HG02610 (cell line): ENCODE measurements at regions not wholly inside any gene's neighbourhood (a gene's known extent, or its start where the extent isn't known, plus 50 kb on each side); places are given as distances from the start of the nearest gene placed in this dataset.
"Not testable (repeated sequence)": the region's sequence is repeated elsewhere in the genome, so short reads cannot be mapped to it uniquely, and the experiment has no call there.

Experiments used
- ATAC-seq: cut with Tn5 transposase; IDR thresholded peaks from one replicate; pipeline ENCODE4 v1.9.1; 2021; ENCODE audit warnings: mild to moderate bottlenecking, moderate library complexity; ENCODE audit not compliant: unreplicated experiment

- ATAC-seq = no peak
Measured at GRCh38 chr2:60358476-60358875, 195.0 kb downstream of the BCL11A start.

- ATAC-seq = no peak
Measured at GRCh38 chr2:60357996-60358395, 195.5 kb downstream of the BCL11A start.

DNA sequence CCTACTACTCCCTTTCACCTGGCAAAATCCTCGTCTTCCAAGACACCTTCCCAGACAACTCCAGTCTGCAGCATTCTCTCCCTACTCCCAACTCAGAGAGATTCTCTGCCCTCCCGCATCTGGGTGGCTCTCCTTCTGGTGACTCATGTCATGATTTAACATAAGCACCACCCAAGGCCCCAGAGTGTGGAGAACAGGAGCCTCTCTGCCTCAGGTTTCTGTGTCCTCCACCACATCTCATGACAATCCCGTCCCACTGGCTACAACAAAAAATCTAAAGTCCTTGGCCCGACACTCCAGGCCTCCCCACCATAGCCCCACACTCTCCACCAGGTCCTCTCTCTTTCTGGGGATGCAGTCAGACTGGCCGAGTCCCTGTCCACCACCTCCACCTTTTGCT lies 197.1 kb downstream of the BCL11A start:
- ATAC-seq = no peak

DNA sequence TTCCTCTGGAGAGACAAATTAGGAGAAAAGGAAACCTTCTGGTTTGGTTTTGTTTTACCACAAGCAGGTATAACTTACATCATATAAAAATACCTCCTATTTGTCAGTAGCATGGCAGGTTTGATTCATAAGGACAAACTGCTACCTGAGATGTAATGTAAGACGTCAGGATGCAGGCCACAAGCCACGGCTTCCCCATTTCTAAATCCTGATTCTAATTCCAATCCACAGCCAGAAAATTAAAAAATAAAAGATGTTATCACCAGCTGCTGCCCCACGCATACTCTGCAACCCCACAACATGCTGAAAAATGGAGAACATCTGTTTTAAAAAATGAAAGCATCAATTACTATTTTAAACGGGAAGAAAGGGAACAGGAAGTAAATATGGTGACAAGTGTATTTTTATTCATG lies 197.6 kb downstream of the BCL11A start:
- peak; percentile 23 for ATAC-seq

DNA sequence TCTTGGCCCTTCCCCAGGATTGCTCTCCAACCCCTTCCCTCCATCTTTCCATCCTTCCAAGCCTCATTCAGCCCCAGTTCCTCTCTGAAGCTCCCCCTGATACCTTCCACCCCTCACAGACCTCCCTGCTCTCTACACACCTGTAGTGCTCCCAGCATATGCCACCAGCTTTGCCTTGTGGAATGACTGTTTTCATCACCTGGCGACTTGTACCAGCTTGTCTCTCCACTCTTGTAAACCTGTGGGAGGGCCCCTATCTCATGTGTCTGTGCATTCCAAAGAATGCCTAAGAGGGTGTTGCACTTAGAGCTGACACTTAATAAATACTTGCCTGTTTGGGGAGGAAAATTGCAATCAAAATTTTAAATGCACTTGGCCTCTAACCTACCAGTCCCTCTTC lies 198.7 kb downstream of the BCL11A start:
- no peak for ATAC-seq

GRCh38 chr2:60353863-60354262 lies 199.6 kb downstream of the BCL11A start:
- peak; percentile 42 for ATAC-seq

GRCh38 chr2:60353406-60353800 lies 200.1 kb downstream of the BCL11A start:
- ATAC-seq = peak; percentile 5

DNA sequence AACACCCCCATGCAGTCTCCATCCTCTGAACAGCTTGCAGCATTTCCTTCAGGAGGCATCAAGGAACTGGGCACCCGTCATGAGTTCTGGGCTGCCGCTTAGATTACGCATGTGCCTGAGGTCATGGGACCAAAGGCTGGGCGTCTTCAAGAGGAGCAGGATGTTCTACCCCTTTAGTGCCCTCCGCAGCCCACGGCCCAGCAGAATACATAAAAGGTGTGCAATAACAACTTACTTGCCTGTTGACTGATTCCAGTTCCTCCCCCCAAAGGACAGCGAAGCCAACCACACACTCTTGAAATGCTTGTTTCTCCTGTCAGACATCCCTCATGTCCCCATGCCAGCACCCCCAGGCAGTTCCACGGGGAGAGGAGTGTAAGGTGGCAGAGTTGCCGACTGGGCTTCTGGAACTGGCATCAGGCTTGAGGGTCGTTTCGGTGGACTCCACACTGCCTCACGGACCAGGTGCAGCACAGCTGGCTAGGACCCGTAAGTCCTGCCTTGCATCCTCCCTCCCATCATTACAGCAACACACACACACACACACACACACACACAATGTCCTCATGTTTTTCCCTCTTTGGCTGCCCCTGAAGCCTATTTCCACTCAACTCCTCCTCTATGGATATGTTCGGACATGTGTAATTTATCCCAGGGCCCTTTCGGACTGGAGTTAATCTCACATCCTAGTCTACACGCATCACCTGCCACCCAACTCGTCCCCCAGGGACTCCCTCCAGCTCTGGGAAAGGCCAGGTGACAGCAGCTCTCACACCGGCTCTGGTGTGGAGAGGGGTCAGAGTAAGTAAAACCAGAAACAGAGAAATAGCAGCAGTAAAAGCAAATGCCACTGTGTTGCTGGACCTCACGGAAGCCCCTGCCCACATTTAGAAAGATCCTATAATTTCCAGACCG lies 200.7 kb downstream of the BCL11A start:
- peak; percentile 16 for ATAC-seq

DNA sequence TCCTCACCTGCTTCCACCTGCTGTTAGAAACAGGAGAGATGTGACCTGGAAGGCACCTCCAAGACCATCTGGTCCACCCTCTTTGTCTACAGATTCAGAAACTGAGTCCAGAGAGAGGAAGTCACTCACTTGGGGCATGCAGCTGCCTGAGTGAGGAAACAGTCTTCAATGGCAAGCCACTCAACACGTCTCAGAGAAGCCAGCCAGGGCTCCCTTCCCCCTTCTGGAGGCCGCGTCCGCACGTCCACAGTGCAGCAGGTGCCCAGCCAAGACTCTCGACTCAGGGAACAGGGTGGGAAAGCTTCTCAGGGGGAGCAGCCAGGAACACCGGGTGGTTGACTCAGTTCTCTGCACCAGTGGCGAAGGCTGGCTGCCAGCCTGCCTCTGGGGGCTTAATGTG lies 201.7 kb downstream of the BCL11A start:
- ATAC-seq = no peak

- no peak for ATAC-seq
Measured at GRCh38 chr2:60351321-60351720, 202.1 kb downstream of the BCL11A start.

GRCh38 chr2:60350791-60351190 lies 202.7 kb downstream of the BCL11A start:
- ATAC-seq = no peak

- no peak for ATAC-seq
Measured at GRCh38 chr2:60347781-60348180, 205.7 kb downstream of the BCL11A start.

DNA sequence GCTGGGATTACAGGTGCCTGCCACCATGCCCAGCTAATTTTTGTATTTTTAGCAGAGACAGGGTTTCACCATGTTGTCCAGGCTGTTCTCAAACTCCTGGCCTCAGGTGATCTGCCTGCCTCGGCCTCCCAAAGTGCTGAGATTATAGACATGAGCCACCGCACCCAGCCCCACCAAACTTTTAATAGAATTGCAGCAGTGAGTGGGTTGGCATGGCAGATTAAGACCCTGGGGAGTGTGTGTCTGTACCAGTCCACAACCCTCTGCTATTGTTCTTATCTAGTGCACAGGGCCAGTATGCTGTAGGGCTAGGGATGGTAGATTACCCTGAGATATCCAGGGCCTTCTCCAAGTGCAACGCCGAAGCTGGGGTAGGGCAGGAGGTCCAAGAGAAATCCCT lies 211.0 kb downstream of the BCL11A start:
- not testable (repeated sequence) for ATAC-seq

DNA sequence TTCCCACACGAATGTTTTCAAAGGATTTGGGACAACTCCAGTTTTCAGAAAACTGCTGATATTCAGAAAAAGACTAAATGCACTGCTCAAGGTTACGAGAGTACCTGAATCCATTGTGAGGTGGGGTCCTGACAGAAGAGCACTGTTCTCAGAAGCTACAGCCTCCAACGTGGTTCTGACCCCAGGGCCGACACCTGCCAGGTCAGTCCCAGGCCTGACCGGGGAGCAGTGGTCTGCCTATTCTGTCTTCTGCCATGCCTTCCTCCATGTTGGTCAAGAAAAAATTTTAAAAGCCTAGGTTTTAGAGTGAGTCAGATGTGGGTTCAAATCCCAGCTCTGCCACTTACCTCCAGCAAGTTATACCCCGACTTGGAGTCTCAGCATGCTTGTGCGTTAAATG lies 212.3 kb downstream of the BCL11A start:
- ATAC-seq = no peak

GRCh38 chr2:60339286-60339685 lies 214.2 kb downstream of the BCL11A start:
- no peak for ATAC-seq

- ATAC-seq = peak; percentile 53
Measured at GRCh38 chr2:60337142-60337497, 216.3 kb downstream of the BCL11A start.

DNA sequence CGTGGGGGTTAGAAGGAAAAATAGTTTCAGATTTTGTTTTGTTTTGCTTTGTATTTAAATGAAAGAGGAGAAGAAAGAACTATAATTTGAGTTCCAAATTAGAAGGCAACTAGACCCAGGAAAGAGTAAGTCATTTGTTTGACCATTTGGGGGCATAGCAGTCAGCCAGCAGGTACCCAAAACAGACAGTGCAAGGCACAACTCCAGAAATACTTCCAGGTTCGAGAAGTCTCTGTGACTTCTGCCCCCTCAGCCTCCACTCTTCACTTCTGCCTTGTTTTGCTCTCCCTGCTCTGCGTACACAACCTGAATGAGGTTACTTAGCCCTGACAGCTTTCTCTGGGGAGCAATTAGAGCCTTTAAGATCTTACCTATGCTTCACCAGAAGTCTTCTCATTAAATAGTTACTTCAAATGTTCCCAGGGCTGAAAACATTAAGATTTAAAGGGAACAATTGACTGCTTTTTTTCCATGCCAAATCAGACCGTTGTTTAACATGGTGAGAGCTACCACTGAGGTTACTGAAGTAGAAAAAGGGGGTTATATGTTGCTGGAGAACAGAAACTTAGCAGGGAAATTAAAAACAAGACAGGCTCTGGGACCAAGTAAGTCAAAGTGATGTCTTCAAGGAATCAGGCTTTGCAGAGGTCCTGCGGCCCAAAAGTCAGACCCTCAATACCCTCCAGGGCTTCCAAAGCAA lies 216.9 kb downstream of the BCL11A start:
- peak; percentile 33 for ATAC-seq

DNA sequence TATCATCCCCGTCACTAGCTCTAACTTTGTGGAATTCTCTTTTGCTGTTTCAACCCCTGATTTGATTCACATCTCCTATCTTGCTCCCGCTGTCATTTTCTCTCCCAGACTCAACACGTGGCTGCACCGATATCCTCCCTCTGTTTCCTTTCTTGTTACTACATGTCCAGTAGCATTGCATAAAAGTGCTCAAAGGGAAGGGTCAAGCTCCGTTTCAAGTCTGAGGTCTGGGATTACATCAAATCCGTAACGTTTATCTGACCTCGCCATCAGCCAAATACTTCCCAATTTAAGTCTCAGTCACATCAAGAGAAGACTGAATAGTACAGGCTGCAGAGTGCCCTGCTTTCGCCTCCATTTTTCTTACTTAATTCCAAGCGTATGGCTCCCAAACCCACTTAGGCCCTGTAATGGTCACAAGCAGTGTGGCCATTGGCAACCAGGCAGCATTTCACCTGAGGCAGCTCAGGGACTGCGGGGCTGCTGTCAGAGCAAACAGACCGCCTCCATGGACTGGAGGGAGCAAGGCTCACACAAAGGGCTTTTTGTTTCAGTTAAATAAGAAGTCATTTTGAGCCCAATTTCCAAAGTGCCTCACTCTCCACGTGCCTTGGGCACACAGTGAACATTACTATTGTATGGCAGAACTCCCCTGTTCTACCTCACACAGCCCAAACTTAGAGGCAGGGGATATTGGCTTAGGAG lies 217.8 kb downstream of the BCL11A start:
- no peak for ATAC-seq

DNA sequence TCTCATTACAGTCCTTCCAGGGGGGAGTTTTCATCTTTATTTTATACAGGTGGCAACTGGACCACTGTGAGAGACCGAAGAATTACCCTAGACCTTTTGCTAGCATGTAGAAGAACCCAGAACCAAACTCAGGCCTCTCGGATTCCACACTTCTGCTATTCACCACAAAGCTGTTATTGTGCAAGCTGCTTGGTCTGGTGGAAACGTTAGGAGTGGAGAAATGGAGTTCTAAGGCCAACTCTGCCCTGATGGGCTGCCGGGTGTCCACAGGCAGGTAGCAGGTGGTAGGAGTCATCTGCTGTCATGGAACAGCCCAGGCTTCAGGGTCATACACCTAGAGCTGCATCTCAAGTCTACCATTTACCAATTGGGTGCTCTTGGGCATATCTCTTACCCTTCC lies 218.8 kb downstream of the BCL11A start:
- ATAC-seq = no peak

- no peak for ATAC-seq
Measured at GRCh38 chr2:60333264-60333663, 220.2 kb downstream of the BCL11A start.

DNA sequence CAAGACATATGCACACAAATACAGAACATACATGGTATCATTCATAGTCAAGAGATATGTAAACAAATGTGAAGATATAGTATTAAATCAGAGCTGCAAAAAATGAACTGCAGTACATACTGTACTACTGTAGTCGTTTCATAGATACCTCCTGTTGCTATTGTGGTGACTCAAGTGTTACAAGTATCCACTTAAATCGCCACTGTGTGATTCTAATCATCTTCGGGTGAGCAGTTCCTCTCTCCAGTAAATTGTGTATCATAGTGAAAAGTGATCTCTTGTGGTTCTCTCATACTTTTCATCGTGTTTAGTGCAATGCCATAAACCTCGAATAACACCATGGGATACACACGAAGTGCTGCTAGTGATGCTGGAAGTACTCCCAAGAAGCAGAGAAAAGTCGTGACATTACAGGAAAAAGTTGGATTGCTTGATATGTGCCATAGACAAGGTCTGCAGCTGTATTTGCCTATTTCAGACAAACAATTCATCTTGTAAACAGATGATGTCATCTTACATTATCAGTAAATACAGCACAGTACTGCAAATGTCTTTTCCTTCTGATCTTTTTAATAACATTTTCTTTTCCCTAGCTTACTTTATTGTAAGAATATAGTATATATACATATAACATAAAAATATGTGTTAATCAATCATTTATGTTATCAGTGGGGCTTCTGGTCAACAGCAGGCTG lies 222.2 kb downstream of the BCL11A start:
- ATAC-seq = no peak
